ENCODE measurements at regions not wholly inside any gene's neighbourhood (a gene's known extent, or its start where the extent isn't known, plus 50 kb on each side); places are given as distances from the start of the nearest gene placed in this dataset.

GRCh38 chr13:112325142-112325808 is 50.9 kb upstream of the SPACA7 start:
- no peak overlapping the region for H3K27ac Mint-ChIP-seq
- H3K4me3 Mint-ChIP-seq: no peak overlapping the region
- no peaks in the 10 kb centered on the region for H3K36me3 Mint-ChIP-seq (ENCODE audit: low read depth)
- DNase-seq (no peak), ATAC-seq (no peak)
- no peaks in the 10 kb centered on the region for H3K4me1 Mint-ChIP-seq
- peaks cover under 1% of the 10 kb centered on the region for H3K27me3 Mint-ChIP-seq
- H3K9me3 Mint-ChIP-seq: no peaks in the 10 kb centered on the region

- DNase-seq (no peak), ATAC-seq (no peak)
Measured at GRCh38 chr13:112325920-112326645, 50.1 kb upstream of the SPACA7 start.

More at GRCh38 chr13:112325920-112326645, 50.1 kb upstream of the SPACA7 start:
- H3K4me3 Mint-ChIP-seq: no peak overlapping the region
- H3K9me3 Mint-ChIP-seq: no peaks in the 10 kb centered on the region
- H3K27ac Mint-ChIP-seq: no peak overlapping the region
- H3K4me1 Mint-ChIP-seq: no peaks in the 10 kb centered on the region
- no peaks in the 10 kb centered on the region for H3K36me3 Mint-ChIP-seq (ENCODE audit: low read depth)
- H3K27me3 Mint-ChIP-seq: peaks cover 5% of the 10 kb centered on the region
